Caco-2 (cell line): ENCODE measurements at regions not wholly inside any gene's neighbourhood (a gene's known extent, or its start where the extent isn't known, plus 50 kb on each side); places are given as distances from the start of the nearest gene placed in this dataset.
A peak's percentile ranks its signal among the peaks of the same experiment; 100 is the strongest.

Source experiments
- BruUV-seq: library from RNA; stranded (reverse); fragments of 400-500 nt; replicated peaks from 2 replicates; lab custom pipeline; 2021; lab: Mats Ljungman, UMichigan
- CTCF ChIA-PET: fragments of 300-600 bp; sonication (Branson Sonifier 250); formaldehyde crosslinking; loops from one replicate; lab custom pipeline; 2022; ENCODE audit warnings: antibody characterized with exemption; lab: Charles Lee
- POLR2A ChIA-PET: fragments of 300-600 bp; sonication (Branson Sonifier 250); formaldehyde crosslinking; loops from one replicate; lab custom pipeline; 2022; ENCODE audit warnings: antibody characterized with exemption; lab: Charles Lee
- DNase-seq, 2 experiments: peaks; one replicate each; pipeline versions ENCODE4 v3.0.0 to v3.0.0-alpha.2; 2020 to 2022
- H3K27me3 ChIP-seq: replicated peaks from 2 replicates; pipeline ENCODE4 v1.6.0; 2011; ENCODE audit warnings: low read length; ENCODE audit not compliant: control insufficient read depth, insufficient read depth
- H3K36me3 ChIP-seq: 2 replicates; pipeline ENCODE4 v1.5.1; 2011; ENCODE audit warnings: low read length; ENCODE audit not compliant: control insufficient read depth, insufficient read depth
- H3K4me1 ChIP-seq: fragments of 250-450 bp; sonication (Bioruptor Pico); 2 replicates; pipeline ENCODE4 v1.5.1; 2020; ENCODE audit warnings: mild to moderate bottlenecking
- H3K4me3 ChIP-seq: 2 replicates; pipeline ENCODE4 v1.5.1; 2011; ENCODE audit warnings: low read depth, mild to moderate bottlenecking, control low read depth, low read length
- H3K9me3 ChIP-seq: fragments of 250-450 bp; sonication (Bioruptor Pico); 2 replicates; pipeline ENCODE4 v1.5.1; 2020; ENCODE audit warnings: mild to moderate bottlenecking, moderate library complexity
- H3K27ac Mint-ChIP-seq: one replicate; pipeline ENCODE4 v1.8.0; 2022; ENCODE audit warnings: mixed read lengths; ENCODE audit not compliant: unreplicated experiment
- H3K27me3 Mint-ChIP-seq: one replicate; pipeline ENCODE4 v1.8.0; 2022; ENCODE audit warnings: mixed read lengths; ENCODE audit not compliant: insufficient read depth, unreplicated experiment
- H3K36me3 Mint-ChIP-seq: one replicate; pipeline ENCODE4 v1.8.0; 2022; ENCODE audit warnings: mild to moderate bottlenecking, mixed read lengths; ENCODE audit not compliant: insufficient read depth, unreplicated experiment
- H3K4me1 Mint-ChIP-seq: one replicate; pipeline ENCODE4 v1.8.0; 2022; ENCODE audit warnings: low read depth, mixed read lengths; ENCODE audit not compliant: unreplicated experiment
- H3K4me3 Mint-ChIP-seq: one replicate; pipeline ENCODE4 v1.8.0; 2022; ENCODE audit warnings: mild to moderate bottlenecking, moderate library complexity, mixed read lengths; ENCODE audit not compliant: unreplicated experiment
- H3K9me3 Mint-ChIP-seq: one replicate; pipeline ENCODE4 v1.8.0; 2022; ENCODE audit warnings: mixed read lengths; ENCODE audit not compliant: unreplicated experiment
- CTCF ChIP-seq, 2 experiments: fragments of 200-600 bp in 1 of 2; IDR thresholded peaks; 1 replicate in 1 of 2; 2 replicates in 1 of 2; pipeline versions ENCODE4 v1.5.1 to v1.8.0; 2011 to 2022; ENCODE audit warnings: antibody characterized with exemption in 1 of 2, control low read depth in 1 of 2, inconsistent platforms in 1 of 2, low read depth in 1 of 2, low read length in 1 of 2, mild to moderate bottlenecking in 1 of 2, moderate library complexity in 1 of 2; ENCODE audit not compliant: insufficient read depth in 1 of 2, severe bottlenecking in 1 of 2, unreplicated experiment in 1 of 2
- intact Hi-C: fragments of 100-400 bp; cut with micrococcal nuclease; formaldehyde crosslinking; loops from one replicate; pipeline ENCODE4 v1.10.0; 2022; ENCODE audit not compliant: unreplicated experiment

GRCh38 chr4:123096038-123096437, 173.6 kb upstream of the NUDT6 start:
- H3K4me3 ChIP-seq, result no peak overlapping the region
- Mint-ChIP-seq H3K27me3 (no peaks in the 10 kb centered on the region), H3K4me1 (no peaks in the 10 kb centered on the region), H3K27ac (no peak overlapping the region), H3K36me3 (no peaks in the 10 kb centered on the region), H3K4me3 (no peak overlapping the region), H3K9me3 (no peaks in the 10 kb centered on the region)
- CTCF ChIA-PET, result no interaction called here
- POLR2A ChIA-PET, result no interaction called here
- no peaks in the 10 kb centered on the region for H3K36me3 ChIP-seq
- intact Hi-C loops, result no loop called here
- no peak for DNase-seq
- no peaks in the 10 kb centered on the region for H3K4me1 ChIP-seq
- H3K9me3 ChIP-seq, result no peaks in the 10 kb centered on the region
- H3K27me3 ChIP-seq, result no peaks in the 10 kb centered on the region
- TF ChIP-seq CTCF (IDR thresholded peaks at IDR 0.05; ENCODE audit: insufficient read depth in 1 of 2, low read depth in 1 of 2, low read length in 1 of 2, severe bottlenecking in 1 of 2, unreplicated experiment in 1 of 2), result peak in 1 of 2 experiments; percentile 33
- BruUV-seq, result no TSS peak

- no peak overlapping the region for H3K4me3 Mint-ChIP-seq
- no peaks in the 10 kb centered on the region for H3K9me3 ChIP-seq
- ChIA-PET CTCF (interaction anchor here (0.6 to 1.6 kb wide), 6 partner anchors 8 to 670 kb away, joined by 3 to 7 read pairs (median 3); no protein-coding TSS in a partner anchor), POLR2A (no interaction called here)
- no TSS peak for BruUV-seq
- intact Hi-C loops, result loop anchor here (1.0 to 10.0 kb wide), 7 partner anchors 247 to 1008 kb away; partner anchors contain the start of gene SPRY1
- H3K4me1 ChIP-seq, result peaks cover 3% of the 10 kb centered on the region; the same call in 1 of the 2 replicates
- no peaks in the 10 kb centered on the region for H3K27me3 Mint-ChIP-seq
- no peaks in the 10 kb centered on the region for H3K27me3 ChIP-seq
- H3K4me1 Mint-ChIP-seq, result peaks cover 9% of the 10 kb centered on the region
- no peak overlapping the region for H3K4me3 ChIP-seq
- TF ChIP-seq CTCF (IDR thresholded peaks at IDR 0.05; ENCODE audit: insufficient read depth in 1 of 2, low read depth in 1 of 2, low read length in 1 of 2, severe bottlenecking in 1 of 2, unreplicated experiment in 1 of 2), result peak; percentile 46 to 57
- peak in 1 of 2 experiments; percentile 34 for DNase-seq
- peak overlapping the region; percentile 3 for H3K27ac Mint-ChIP-seq
- H3K36me3 ChIP-seq, result no peaks in the 10 kb centered on the region
- H3K36me3 Mint-ChIP-seq, result peaks cover 13% of the 10 kb centered on the region
- H3K9me3 Mint-ChIP-seq, result no peaks in the 10 kb centered on the region
These were observed 180.6 kb upstream of the NUDT6 start for GRCh38 chr4:123102897-123103471.

GRCh38 chr4:123104310-123105025, 182.1 kb upstream of the NUDT6 start:
- no peak overlapping the region for H3K4me3 ChIP-seq
- H3K9me3 ChIP-seq, result no peaks in the 10 kb centered on the region; the same call in 1 of the 2 replicates
- intact Hi-C loops, result loop anchor here (5.0 to 10.0 kb wide), 3 partner anchors 293 to 910 kb away; partner anchors contain the start of gene SPRY1
- H3K4me1 ChIP-seq, result peaks cover 3% of the 10 kb centered on the region; the same call in 1 of the 2 replicates
- Mint-ChIP-seq H3K4me3 (no peak overlapping the region), H3K4me1 (peaks cover 9% of the 10 kb centered on the region), H3K9me3 (no peaks in the 10 kb centered on the region), H3K36me3 (peaks cover 13% of the 10 kb centered on the region), H3K27ac (no peak overlapping the region), H3K27me3 (no peaks in the 10 kb centered on the region)
- POLR2A ChIA-PET, result no interaction called here
- no TSS peak for BruUV-seq
- no peak for DNase-seq
- H3K27me3 ChIP-seq, result no peaks in the 10 kb centered on the region
- CTCF ChIA-PET, result no interaction called here
- no peaks in the 10 kb centered on the region for H3K36me3 ChIP-seq
- no peak for TF ChIP-seq CTCF (IDR thresholded peaks at IDR 0.05; ENCODE audit: insufficient read depth in 1 of 2, low read depth in 1 of 2, low read length in 1 of 2, severe bottlenecking in 1 of 2, unreplicated experiment in 1 of 2)
